ENCODE measurements at regions not wholly inside any gene's neighbourhood (a gene's known extent, or its start where the extent isn't known, plus 50 kb on each side); places are given as distances from the start of the nearest gene placed in this dataset.

GRCh38 chr1:99535470-99536164 lies 110.3 kb upstream of the PALMD start:
- Histone ChIP-seq H3K79me2 (ENCODE audit: insufficient read depth, low read length) (no peaks in the 10 kb centered on the region), H3K36me3 (replicated peaks in 1 of 2; ENCODE audit: control insufficient read depth in 1 of 2, insufficient read depth in 2 of 2, low read length in 2 of 2) (no peaks in the 10 kb centered on the region), H2AFZ (ENCODE audit: low read length) (no peak overlapping the region), H3K4me2 (ENCODE audit: low read depth, low read length) (no peak overlapping the region), H3K9ac (ENCODE audit: insufficient read depth, low read depth, low read length) (no peak overlapping the region), H3K27me3 (ENCODE audit: control insufficient read depth in 1 of 2, insufficient read depth in 2 of 2, low read length in 2 of 2) (no peaks in the 10 kb centered on the region), H3K27ac (ENCODE audit: extremely low read length, insufficient read depth, low read length) (no peak overlapping the region), H3K4me3 (replicated peaks in 1 of 3; ENCODE audit: insufficient read depth in 1 of 3, low read depth in 2 of 3, low read length in 3 of 3) (no peak overlapping the region), H3K9me3 (ENCODE audit: low read length) (no peaks in the 10 kb centered on the region), H4K20me1 (ENCODE audit: insufficient read depth, low read length) (no peaks in the 10 kb centered on the region), H3K4me1 (ENCODE audit: insufficient read depth, low read length) (peaks cover 19% of the 10 kb centered on the region)
- no TSS peak for BruUV-seq (replicated peaks)
- intact Hi-C loops (cut with micrococcal nuclease; ENCODE audit: unreplicated experiment) = no loop called here
- no peak for FAIRE-seq
- in situ Hi-C loops (cut with HindIII; ENCODE audit: extremely low pct_ligation_motif_present, low pct_unique_long_range_greater_than_20kb) = no loop called here
- ChIA-PET CTCF (ENCODE audit: low intra/inter-chr PET ratio, low total read pairs) (no interaction called here), POLR2A (no interaction called here)
- TF ChIP-seq ZNF343 (CRISPR knock-in tag; IDR thresholded peaks at IDR 0.05) = no peak
- TF ChIP-seq ZNF792 (CRISPR knock-in tag; IDR thresholded peaks at IDR 0.05) = no peak
- TF ChIP-seq CENPT (CRISPR knock-in tag; IDR thresholded peaks at IDR 0.05; ENCODE audit: low read depth) = no peak
- TF ChIP-seq ZBTB40 (IDR thresholded peaks at IDR 0.05) = no peak
- no peak for TF ChIP-seq ZBTB40 (CRISPR knock-in tag; IDR thresholded peaks at IDR 0.05)
- TF ChIP-seq ZNF678 (CRISPR knock-in tag; IDR thresholded peaks at IDR 0.05) = no peak
- no peak for TF ChIP-seq ZNF652 (CRISPR knock-in tag; IDR thresholded peaks at IDR 0.05; ENCODE audit: borderline replicate concordance, low read depth)
- TF ChIP-seq MZF1 (CRISPR knock-in tag; IDR thresholded peaks at IDR 0.05; ENCODE audit: borderline replicate concordance) = no peak
- ATAC-seq = no peak
- DNase-seq (ENCODE audit: low spot score) = no peak
- WGBS (ENCODE audit: low lambda C conversion rate) = 81% methylated on average over 7 of the region's 7 CpGs
